ENCODE measurements at regions not wholly inside any gene's neighbourhood (a gene's known extent, or its start where the extent isn't known, plus 50 kb on each side); places are given as distances from the start of the nearest gene placed in this dataset.
A peak's percentile ranks its signal among the peaks of the same experiment; 100 is the strongest.

- Histone ChIP-seq H3K27ac (no peak overlapping the region), H3K4me1 (replicated peaks in 1 of 2) (peaks cover 23 to 37% of the 10 kb centered on the region in 2 donors), H3K4me3 (no peak overlapping the region)
- in situ Hi-C loops (cut with MboI; ENCODE audit: low pct_unique_long_range_greater_than_20kb in 2 of 9, low sequenced_read_pairs in 9 of 9, unreplicated experiment in 9 of 9) = loop anchor here in 4 of 9 experiments (25.0 kb wide), 3 partner anchors 752 to 1127 kb away; partner anchors contain the start of gene CDCA8 (in 1 of the 4)
- ATAC-seq (replicated peaks in 6 of 8) = peak in 3 of 8 experiments; percentile 33 to 58 (median 37)
- WGBS, 10 experiments = 20 to 95% (median 84%) methylated on average over 1 to 12 of the region's 12 CpGs
Measured at GRCh38 chr1:36560621-36561360, 78.1 kb upstream of the CSF3R start.

GRCh38 chr1:36560177-36560576 lies 77.5 kb upstream of the CSF3R start:
- in situ Hi-C loops (cut with MboI; ENCODE audit: low pct_unique_long_range_greater_than_20kb in 2 of 9, low sequenced_read_pairs in 9 of 9, unreplicated experiment in 9 of 9) = loop anchor here in 4 of 9 experiments (25.0 kb wide), 3 partner anchors 752 to 1127 kb away; partner anchors contain the start of gene CDCA8 (in 1 of the 4)

GRCh38 chr1:36559061-36559460 lies 76.3 kb upstream of the CSF3R start:
- in situ Hi-C loops (cut with MboI; ENCODE audit: low pct_unique_long_range_greater_than_20kb in 2 of 9, low sequenced_read_pairs in 9 of 9, unreplicated experiment in 9 of 9) = loop anchor here in 4 of 9 experiments (25.0 kb wide), 3 partner anchors 753 to 1128 kb away; partner anchors contain the start of gene CDCA8 (in 1 of the 4)
- 33 to 100% (median 69%) methylated on average over 1 to 8 of the region's 8 CpGs; no CpG with 5 or more reads in 3 of the 10 experiments for WGBS, 10 experiments
- H3K4me1 ChIP-seq (replicated peaks in 1 of 2) = peaks cover 18 to 28% of the 10 kb centered on the region in 2 donors
- peak in 5 of 8 experiments; percentile 28 to 68 (median 54) for ATAC-seq (replicated peaks in 6 of 8)
- no peak overlapping the region for H3K4me3 ChIP-seq
- H3K27ac ChIP-seq = no peak overlapping the region

More at GRCh38 chr1:36560177-36560576, 77.5 kb upstream of the CSF3R start:
- WGBS, 10 experiments = 0 to 100% (median 86%) methylated on average over 1 to 8 of the region's 8 CpGs; no CpG with 5 or more reads in 3 of the 10 experiments
- H3K4me3 ChIP-seq = no peak overlapping the region
- peaks cover 18 to 31% of the 10 kb centered on the region in 2 donors for H3K4me1 ChIP-seq (replicated peaks in 1 of 2)
- H3K27ac ChIP-seq = no peak overlapping the region
- ATAC-seq (replicated peaks in 6 of 8) = no peak

GRCh38 chr1:36557041-36558000 lies 74.6 kb upstream of the CSF3R start:
- peak in 5 of 8 experiments; percentile 34 to 67 (median 62) for ATAC-seq (replicated peaks in 6 of 8)
- 0 to 64% (median 40%) methylated on average over 1 to 12 of the region's 14 CpGs; no CpG with 5 or more reads in 1 of the 10 experiments for WGBS, 10 experiments
- in situ Hi-C loops (cut with MboI; ENCODE audit: low pct_unique_long_range_greater_than_20kb in 2 of 9, low sequenced_read_pairs in 9 of 9, unreplicated experiment in 9 of 9) = loop anchor here in 4 of 9 experiments (25.0 kb wide), 3 partner anchors 755 to 1130 kb away; partner anchors contain the start of gene CDCA8 (in 1 of the 4)
- Histone ChIP-seq H3K4me3 (no peak overlapping the region), H3K4me1 (replicated peaks in 1 of 2) (peaks cover 18 to 28% of the 10 kb centered on the region in 2 donors), H3K27ac (peak overlapping the region in 1 of 2 donors; percentile 2)

- in situ Hi-C loops (cut with MboI; ENCODE audit: low pct_unique_long_range_greater_than_20kb in 2 of 9, low sequenced_read_pairs in 9 of 9, unreplicated experiment in 9 of 9) = loop anchor here in 4 of 9 experiments (25.0 kb wide), 3 partner anchors 757 to 1132 kb away; partner anchors contain the start of gene CDCA8 (in 1 of the 4)
- peaks cover 10 to 16% of the 10 kb centered on the region in 2 donors for H3K4me1 ChIP-seq (replicated peaks in 1 of 2)
Measured at GRCh38 chr1:36555041-36555440, 72.3 kb upstream of the CSF3R start.

GRCh38 chr1:36554323-36554628 lies 71.6 kb upstream of the CSF3R start:
- Histone ChIP-seq H3K4me3 (no peak overlapping the region), H3K4me1 (replicated peaks in 1 of 2) (peaks cover 8 to 13% of the 10 kb centered on the region in 2 donors), H3K27ac (no peak overlapping the region)
- in situ Hi-C loops (cut with MboI; ENCODE audit: low pct_unique_long_range_greater_than_20kb in 2 of 9, low sequenced_read_pairs in 9 of 9, unreplicated experiment in 9 of 9) = loop anchor here in 4 of 9 experiments (25.0 kb wide), 3 partner anchors 758 to 1133 kb away; partner anchors contain the start of gene CDCA8 (in 1 of the 4)
- ATAC-seq (replicated peaks in 6 of 8) = peak in 2 of 8 experiments; percentile 4 to 10
- WGBS, 10 experiments = 0 to 100% (median 75%) methylated on average over 1 to 4 of the region's 4 CpGs; no CpG with 5 or more reads in 5 of the 10 experiments

More at GRCh38 chr1:36555041-36555440, 72.3 kb upstream of the CSF3R start:
- WGBS, 10 experiments = 0 to 72% (median 59%) methylated on average over 1 to 4 of the region's 5 CpGs; no CpG with 5 or more reads in 4 of the 10 experiments
- ATAC-seq (replicated peaks in 6 of 8) = no peak
- no peak overlapping the region for H3K27ac ChIP-seq
- H3K4me3 ChIP-seq = no peak overlapping the region

- ATAC-seq (replicated peaks in 6 of 8) = peak; percentile 81 to 99 (median 92)
- Histone ChIP-seq H3K4me3 (no peak overlapping the region), H3K4me1 (replicated peaks in 1 of 2) (peaks cover 4 to 8% of the 10 kb centered on the region in 2 donors), H3K27ac (no peak overlapping the region)
- WGBS, 10 experiments = 0 to 42% (median 20%) methylated on average over 1 to 18 of the region's 20 CpGs; no CpG with 5 or more reads in 1 of the 10 experiments
- in situ Hi-C loops (cut with MboI; ENCODE audit: low pct_unique_long_range_greater_than_20kb in 2 of 9, low sequenced_read_pairs in 9 of 9, unreplicated experiment in 9 of 9) = loop anchor here in 4 of 9 experiments (25.0 kb wide), 3 partner anchors 759 to 1134 kb away; partner anchors contain the start of gene CDCA8 (in 1 of the 4)
Measured at GRCh38 chr1:36553591-36554322, 71.0 kb upstream of the CSF3R start.

- 0 to 85% (median 58%) methylated on average over 1 to 6 of the region's 6 CpGs; no CpG with 5 or more reads in 3 of the 10 experiments for WGBS, 10 experiments
- in situ Hi-C loops (cut with MboI; ENCODE audit: low pct_unique_long_range_greater_than_20kb in 2 of 9, low sequenced_read_pairs in 9 of 9, unreplicated experiment in 9 of 9) = no loop called here
- peak in 5 of 8 experiments; percentile 49 to 65 (median 52) for ATAC-seq (replicated peaks in 6 of 8)
- Histone ChIP-seq H3K4me1 (replicated peaks in 1 of 2) (no peaks in the 10 kb centered on the region), H3K4me3 (no peak overlapping the region), H3K27ac (no peak overlapping the region)
Measured at GRCh38 chr1:36542962-36543515, 60.3 kb upstream of the CSF3R start.

- in situ Hi-C loops (cut with MboI; ENCODE audit: low pct_unique_long_range_greater_than_20kb in 2 of 9, low sequenced_read_pairs in 9 of 9, unreplicated experiment in 9 of 9) = no loop called here
- H3K27ac ChIP-seq = no peak overlapping the region
- no peaks in the 10 kb centered on the region for H3K4me1 ChIP-seq (replicated peaks in 1 of 2)
- H3K4me3 ChIP-seq = no peak overlapping the region
- ATAC-seq (replicated peaks in 6 of 8) = peak in 3 of 8 experiments; percentile 6 to 22 (median 14)
- 36 to 81% (median 57%) methylated on average over 3 to 13 of the region's 13 CpGs; no CpG with 5 or more reads in 3 of the 10 experiments for WGBS, 10 experiments
Measured at GRCh38 chr1:36542024-36542961, 59.6 kb upstream of the CSF3R start.

GRCh38 chr1:36540056-36540455 lies 57.3 kb upstream of the CSF3R start:
- H3K27ac ChIP-seq = no peak overlapping the region
- H3K4me3 ChIP-seq = no peak overlapping the region
- WGBS, 10 experiments = 10 to 100% (median 77%) methylated on average over 1 to 10 of the region's 10 CpGs; no CpG with 5 or more reads in 2 of the 10 experiments
- in situ Hi-C loops (cut with MboI; ENCODE audit: low pct_unique_long_range_greater_than_20kb in 2 of 9, low sequenced_read_pairs in 9 of 9, unreplicated experiment in 9 of 9) = no loop called here
- no peak for ATAC-seq (replicated peaks in 6 of 8)
- H3K4me1 ChIP-seq (replicated peaks in 1 of 2) = no peaks in the 10 kb centered on the region

GRCh38 chr1:36539526-36539925 lies 56.8 kb upstream of the CSF3R start:
- WGBS, 10 experiments = 0 to 100% (median 59%) methylated on average over 1 to 2 of the region's 2 CpGs; no CpG with 5 or more reads in 2 of the 10 experiments
- no peak for ATAC-seq (replicated peaks in 6 of 8)
- Histone ChIP-seq H3K4me3 (no peak overlapping the region), H3K27ac (no peak overlapping the region), H3K4me1 (replicated peaks in 1 of 2) (no peaks in the 10 kb centered on the region)
- in situ Hi-C loops (cut with MboI; ENCODE audit: low pct_unique_long_range_greater_than_20kb in 2 of 9, low sequenced_read_pairs in 9 of 9, unreplicated experiment in 9 of 9) = no loop called here
